ENCODE measurements at regions not wholly inside any gene's neighbourhood (a gene's known extent, or its start where the extent isn't known, plus 50 kb on each side); places are given as distances from the start of the nearest gene placed in this dataset.

DNA sequence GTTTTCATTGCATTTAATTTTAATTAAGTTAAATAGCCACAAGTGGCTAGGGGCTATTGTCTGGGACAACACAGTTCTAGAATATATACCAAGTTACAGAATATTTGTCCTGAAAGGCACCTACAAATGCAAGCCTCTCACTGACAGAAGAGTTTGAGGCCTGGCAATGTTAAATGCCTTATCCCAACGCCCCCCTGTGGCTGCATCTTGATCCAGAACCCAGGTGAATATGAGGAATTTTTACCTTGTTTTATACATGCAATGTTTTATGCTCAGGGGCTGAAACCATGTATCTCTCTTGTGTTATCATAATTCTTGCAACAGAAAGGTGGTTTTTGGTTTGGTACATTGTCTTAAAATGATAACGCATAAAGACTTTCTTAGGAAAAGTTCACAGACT, 71.8 kb upstream of the SEC11C start:
- intact Hi-C loops (cut with DNase I): no loop called here

DNA sequence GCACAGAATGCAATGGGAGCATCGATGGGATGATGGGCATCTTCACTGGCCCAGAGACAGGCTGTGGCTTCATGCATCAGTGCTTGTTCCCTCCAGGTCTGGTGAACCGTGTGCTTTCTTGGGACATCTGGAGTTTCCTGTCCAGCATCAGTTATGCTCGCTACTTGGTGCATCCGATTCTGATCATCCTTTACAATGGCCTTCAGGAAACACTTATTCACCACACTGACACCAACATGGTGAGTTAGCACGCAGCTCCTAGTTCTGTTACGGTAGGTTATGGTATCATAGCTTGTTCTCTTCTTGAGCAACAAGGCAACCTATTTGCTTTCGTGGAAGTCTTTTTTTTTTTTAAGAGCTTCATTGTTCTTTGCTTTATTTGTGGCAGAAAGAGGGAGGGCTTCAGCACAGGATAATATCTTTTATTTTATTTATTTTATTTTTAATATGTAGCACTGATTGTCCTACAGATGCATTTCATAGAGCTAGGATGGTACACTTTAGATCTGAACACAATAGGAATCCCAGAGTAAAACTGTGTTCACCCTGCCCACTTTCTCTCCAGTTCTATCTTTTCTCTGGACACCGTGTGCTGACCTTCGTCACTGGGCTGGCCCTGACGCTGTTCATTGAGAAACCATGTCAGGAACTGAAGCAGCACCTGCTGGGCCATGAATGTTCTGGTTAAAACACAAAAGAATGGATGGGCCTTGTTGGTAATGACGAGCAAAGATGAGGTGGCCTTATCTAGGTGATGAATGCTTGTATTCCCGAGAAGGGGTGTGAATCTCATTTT, 71.2 kb upstream of the SEC11C start:
- intact Hi-C loops (cut with DNase I): no loop called here
- TF ChIP-seq, protein P1, sequence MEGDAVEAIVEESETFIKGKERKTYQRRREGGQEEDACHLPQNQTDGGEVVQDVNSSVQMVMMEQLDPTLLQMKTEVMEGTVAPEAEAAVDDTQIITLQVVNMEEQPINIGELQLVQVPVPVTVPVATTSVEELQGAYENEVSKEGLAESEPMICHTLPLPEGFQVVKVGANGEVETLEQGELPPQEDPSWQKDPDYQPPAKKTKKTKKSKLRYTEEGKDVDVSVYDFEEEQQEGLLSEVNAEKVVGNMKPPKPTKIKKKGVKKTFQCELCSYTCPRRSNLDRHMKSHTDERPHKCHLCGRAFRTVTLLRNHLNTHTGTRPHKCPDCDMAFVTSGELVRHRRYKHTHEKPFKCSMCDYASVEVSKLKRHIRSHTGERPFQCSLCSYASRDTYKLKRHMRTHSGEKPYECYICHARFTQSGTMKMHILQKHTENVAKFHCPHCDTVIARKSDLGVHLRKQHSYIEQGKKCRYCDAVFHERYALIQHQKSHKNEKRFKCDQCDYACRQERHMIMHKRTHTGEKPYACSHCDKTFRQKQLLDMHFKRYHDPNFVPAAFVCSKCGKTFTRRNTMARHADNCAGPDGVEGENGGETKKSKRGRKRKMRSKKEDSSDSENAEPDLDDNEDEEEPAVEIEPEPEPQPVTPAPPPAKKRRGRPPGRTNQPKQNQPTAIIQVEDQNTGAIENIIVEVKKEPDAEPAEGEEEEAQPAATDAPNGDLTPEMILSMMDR (IDR thresholded peaks at IDR 0.05; ENCODE audit: borderline replicate concordance, extremely low read depth, insufficient read depth): no peak

More for the DNA sequence above, 71.8 kb upstream of the SEC11C start:
- no peaks in the 10 kb centered on the region for H3K27me3 ChIP-seq (ENCODE audit: control insufficient read depth, insufficient read depth, low read length)
- H3K27ac ChIP-seq (ENCODE audit: low read depth in 2 of 2, low read length in 2 of 2): no peak overlapping the region
- H3K4me3 ChIP-seq (ENCODE audit: low read length in 3 of 3): no peak overlapping the region
- H3K4me1 ChIP-seq (ENCODE audit: control insufficient read depth in 2 of 3, insufficient read depth in 2 of 3, low read depth in 1 of 3, low read length in 3 of 3): peaks cover 0 to 3% (median 0%) of the 10 kb centered on the region in 3 donors
- TF ChIP-seq, protein P1 (IDR thresholded peaks at IDR 0.05; ENCODE audit: borderline replicate concordance, extremely low read depth, insufficient read depth): peak; percentile 36
- H3K9ac ChIP-seq (ENCODE audit: low read length in 3 of 3): no peak overlapping the region
- FAIRE-seq (no peak), DNase-seq (no peak)
- no peaks in the 10 kb centered on the region for H3K36me3 ChIP-seq (ENCODE audit: control insufficient read depth in 2 of 3, insufficient read depth in 3 of 3, low read length in 3 of 3)
- H3K9me3 ChIP-seq (ENCODE audit: control insufficient read depth in 2 of 3, insufficient read depth in 1 of 3, low read length in 3 of 3): no peaks in the 10 kb centered on the region

DNA sequence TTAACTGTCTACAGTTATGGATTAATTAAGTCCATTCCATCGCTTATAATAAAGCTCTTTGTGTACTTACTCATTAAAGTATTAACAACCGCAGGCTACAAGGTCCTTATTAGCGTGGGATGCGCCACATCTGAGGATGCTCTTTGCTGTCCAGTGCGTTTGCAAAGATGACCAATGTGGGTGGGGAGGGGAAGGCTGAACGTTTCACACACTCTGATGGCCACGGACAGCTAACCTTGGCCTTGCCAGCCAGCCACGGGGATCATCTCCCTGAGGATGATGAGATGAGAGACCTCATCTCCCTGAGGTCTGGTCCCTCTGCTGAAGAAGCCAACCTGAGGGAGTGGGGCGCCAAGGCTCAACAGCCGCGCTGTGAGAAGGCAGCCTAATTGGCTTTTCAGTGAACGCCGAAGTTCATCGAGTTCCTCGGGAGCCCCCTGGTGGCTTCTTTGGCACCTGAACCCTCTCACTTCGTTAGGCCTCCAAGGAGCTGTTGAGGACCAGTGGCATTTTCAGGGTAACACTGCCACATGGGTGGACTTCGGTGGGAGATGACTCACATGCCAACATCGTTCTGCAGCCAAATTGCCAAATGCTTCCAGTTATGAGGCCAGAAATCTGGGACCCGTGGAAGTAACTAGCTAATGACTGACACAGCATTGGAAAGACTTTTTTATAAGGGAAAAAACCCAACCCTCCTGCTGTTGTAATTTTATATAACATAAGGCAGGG, 69.3 kb upstream of the SEC11C start:
- H3K36me3 ChIP-seq (ENCODE audit: control insufficient read depth in 2 of 3, insufficient read depth in 3 of 3, low read length in 3 of 3): no peaks in the 10 kb centered on the region
- no peaks in the 10 kb centered on the region for H3K27me3 ChIP-seq (ENCODE audit: control insufficient read depth, insufficient read depth, low read length)
- no peak overlapping the region for H3K4me3 ChIP-seq (ENCODE audit: low read length in 3 of 3)
- DNase-seq: peak; percentile 87 to 94 (median 90)
- no peak overlapping the region for H3K27ac ChIP-seq (ENCODE audit: low read depth in 2 of 2, low read length in 2 of 2)
- FAIRE-seq: no peak
- H3K4me1 ChIP-seq (ENCODE audit: control insufficient read depth in 2 of 3, insufficient read depth in 2 of 3, low read depth in 1 of 3, low read length in 3 of 3): peaks cover 0 to 3% (median 0%) of the 10 kb centered on the region in 3 donors
- intact Hi-C loops (cut with DNase I): loop anchor here (5.0 kb wide), 1 partner anchor 288 kb away; no protein-coding TSS in a partner anchor
- TF ChIP-seq, protein P1 (IDR thresholded peaks at IDR 0.05; ENCODE audit: borderline replicate concordance, extremely low read depth, insufficient read depth): peak; percentile 89
- no peak overlapping the region for H3K9ac ChIP-seq (ENCODE audit: low read length in 3 of 3)
- H3K9me3 ChIP-seq (ENCODE audit: control insufficient read depth in 2 of 3, insufficient read depth in 1 of 3, low read length in 3 of 3): no peaks in the 10 kb centered on the region

More for the DNA sequence above, 71.2 kb upstream of the SEC11C start:
- peaks cover 0 to 3% (median 0%) of the 10 kb centered on the region in 3 donors for H3K4me1 ChIP-seq (ENCODE audit: control insufficient read depth in 2 of 3, insufficient read depth in 2 of 3, low read depth in 1 of 3, low read length in 3 of 3)
- no peak overlapping the region for H3K9ac ChIP-seq (ENCODE audit: low read length in 3 of 3)
- no peaks in the 10 kb centered on the region for H3K27me3 ChIP-seq (ENCODE audit: control insufficient read depth, insufficient read depth, low read length)
- DNase-seq (peak in 1 of 5 donors; percentile 17), FAIRE-seq (no peak)
- no peak overlapping the region for H3K27ac ChIP-seq (ENCODE audit: low read depth in 2 of 2, low read length in 2 of 2)
- H3K36me3 ChIP-seq (ENCODE audit: control insufficient read depth in 2 of 3, insufficient read depth in 3 of 3, low read length in 3 of 3): no peaks in the 10 kb centered on the region
- no peak overlapping the region for H3K4me3 ChIP-seq (ENCODE audit: low read length in 3 of 3)
- no peaks in the 10 kb centered on the region for H3K9me3 ChIP-seq (ENCODE audit: control insufficient read depth in 2 of 3, insufficient read depth in 1 of 3, low read length in 3 of 3)
